ENCODE measurements at regions not wholly inside any gene's neighbourhood (a gene's known extent, or its start where the extent isn't known, plus 50 kb on each side); places are given as distances from the start of the nearest gene placed in this dataset.

DNA sequence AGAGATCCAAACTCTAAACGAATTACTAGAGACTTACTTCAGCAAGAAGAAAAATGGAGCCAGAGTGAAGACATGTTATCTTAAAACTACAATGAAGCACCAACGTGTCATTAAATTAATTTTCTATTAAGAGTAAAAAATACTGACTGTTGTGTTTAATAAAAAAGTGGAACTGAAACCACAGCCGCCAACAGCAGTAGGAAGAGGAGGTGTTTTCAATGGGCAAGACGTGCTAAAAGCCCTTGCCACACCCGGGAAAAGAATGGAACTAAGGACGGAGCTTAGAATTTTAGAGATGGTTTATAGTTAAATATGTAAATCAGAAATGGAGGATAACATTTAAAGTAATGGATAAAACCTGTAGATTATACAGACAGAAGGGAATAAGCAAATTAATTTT lies 608.7 kb downstream of the TFAP2A start (continued):
- no peak for TF ChIP-seq HMGXB3 (CRISPR knock-in tag; IDR thresholded peaks at IDR 0.05; ENCODE audit: borderline replicate concordance)
- no peak for TF ChIP-seq ZNF383 (CRISPR knock-in tag; IDR thresholded peaks at IDR 0.05; ENCODE audit: borderline replicate concordance)
- TF ChIP-seq ZNF704 (CRISPR knock-in tag; IDR thresholded peaks at IDR 0.05; ENCODE audit: borderline replicate concordance): no peak
- TF ChIP-seq ZNF674 (CRISPR knock-in tag; IDR thresholded peaks at IDR 0.05; ENCODE audit: low read depth): no peak
- no peak for TF ChIP-seq ZNF629 (CRISPR knock-in tag; conservative IDR thresholded peaks at IDR 0.05)
- no peak for TF ChIP-seq ZNF850 (CRISPR knock-in tag; conservative IDR thresholded peaks at IDR 0.05)
- no peak for TF ChIP-seq SRF (IDR thresholded peaks at IDR 0.05; ENCODE audit: low read depth, low read length)
- TF ChIP-seq, protein P1, sequence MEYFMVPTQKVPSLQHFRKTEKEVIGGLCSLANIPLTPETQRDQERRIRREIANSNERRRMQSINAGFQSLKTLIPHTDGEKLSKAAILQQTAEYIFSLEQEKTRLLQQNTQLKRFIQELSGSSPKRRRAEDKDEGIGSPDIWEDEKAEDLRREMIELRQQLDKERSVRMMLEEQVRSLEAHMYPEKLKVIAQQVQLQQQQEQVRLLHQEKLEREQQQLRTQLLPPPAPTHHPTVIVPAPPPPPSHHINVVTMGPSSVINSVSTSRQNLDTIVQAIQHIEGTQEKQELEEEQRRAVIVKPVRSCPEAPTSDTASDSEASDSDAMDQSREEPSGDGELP (IDR thresholded peaks at IDR 0.05; ENCODE audit: borderline replicate concordance, low read depth): no peak

Data from HepG2 (cell line).